NCI-H2171 (cell line): ENCODE measurements at regions not wholly inside any gene's neighbourhood (a gene's known extent, or its start where the extent isn't known, plus 50 kb on each side); places are given as distances from the start of the nearest gene placed in this dataset.

ENCODE experiments used
- DNase-seq: peaks from one replicate; lab custom pipeline; 2025; lab: John Stamatoyannopoulos, UW

GRCh38 chr3:44092497-44092896, 149.2 kb upstream of the TOPAZ1 start:
- DNase-seq, result no peak

GRCh38 chr3:44093531-44093930, 148.2 kb upstream of the TOPAZ1 start:
- DNase-seq, result no peak

GRCh38 chr3:44098656-44099415, 142.8 kb upstream of the TOPAZ1 start:
- no peak for DNase-seq

- no peak for DNase-seq
These were observed 142.0 kb upstream of the TOPAZ1 start for GRCh38 chr3:44099566-44100297.

GRCh38 chr3:44100298-44100695, 141.4 kb upstream of the TOPAZ1 start:
- DNase-seq, result no peak

- no peak for DNase-seq
These were observed 137.6 kb upstream of the TOPAZ1 start for GRCh38 chr3:44104043-44104442.

- no peak for DNase-seq
These were observed 136.9 kb upstream of the TOPAZ1 start for GRCh38 chr3:44104668-44105321.

- no peak for DNase-seq
These were observed 136.1 kb upstream of the TOPAZ1 start for GRCh38 chr3:44105571-44105970.

GRCh38 chr3:44106756-44107155, 134.9 kb upstream of the TOPAZ1 start:
- no peak for DNase-seq

GRCh38 chr3:44108481-44108880, 133.2 kb upstream of the TOPAZ1 start:
- DNase-seq, result no peak

GRCh38 chr3:44109771-44110361, 131.8 kb upstream of the TOPAZ1 start:
- no peak for DNase-seq

- no peak for DNase-seq
These were observed 131.0 kb upstream of the TOPAZ1 start for GRCh38 chr3:44110648-44111047.

GRCh38 chr3:44111482-44111881, 130.2 kb upstream of the TOPAZ1 start:
- no peak for DNase-seq

- no peak for DNase-seq
These were observed 127.5 kb upstream of the TOPAZ1 start for GRCh38 chr3:44114142-44114541.

GRCh38 chr3:44117239-44117638, 124.4 kb upstream of the TOPAZ1 start:
- no peak for DNase-seq

- no peak for DNase-seq
These were observed 124.0 kb upstream of the TOPAZ1 start for GRCh38 chr3:44117736-44118135.

- DNase-seq, result no peak
These were observed 120.7 kb upstream of the TOPAZ1 start for GRCh38 chr3:44120721-44121582.

GRCh38 chr3:44125246-44125645, 116.4 kb upstream of the TOPAZ1 start:
- no peak for DNase-seq

- no peak for DNase-seq
These were observed 115.8 kb upstream of the TOPAZ1 start for GRCh38 chr3:44125882-44126281.

GRCh38 chr3:44128057-44128775, 113.5 kb upstream of the TOPAZ1 start:
- DNase-seq, result no peak

GRCh38 chr3:44130249-44130648, 111.4 kb upstream of the TOPAZ1 start:
- DNase-seq, result no peak
